ENCODE measurements at regions not wholly inside any gene's neighbourhood (a gene's known extent, or its start where the extent isn't known, plus 50 kb on each side); places are given as distances from the start of the nearest gene placed in this dataset.

DNA sequence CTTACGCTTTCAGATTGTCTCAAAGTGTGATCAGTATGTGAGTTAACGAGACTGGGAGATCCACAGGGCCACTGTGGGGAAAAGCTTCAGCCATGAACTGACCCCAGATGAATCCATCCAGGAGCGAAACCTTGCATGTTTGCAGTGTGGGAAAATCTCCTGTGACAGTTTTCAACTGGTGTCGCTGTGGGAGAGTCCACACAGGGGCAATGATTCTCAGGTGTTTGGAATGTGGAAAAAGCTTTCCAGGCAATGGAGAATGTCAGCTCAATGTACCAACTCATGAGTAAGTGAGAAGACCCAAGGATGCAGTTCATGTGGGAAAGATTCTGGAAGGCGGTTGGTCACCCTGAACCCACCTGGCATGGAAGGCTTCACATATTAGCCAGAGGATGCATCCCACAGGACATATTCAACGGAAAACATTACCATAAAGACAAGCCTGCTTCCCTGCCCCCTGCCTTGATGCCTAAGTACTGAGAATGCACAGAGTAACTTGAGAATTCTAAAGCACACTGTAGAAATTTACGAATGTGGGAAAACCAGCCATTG lies 204.1 kb upstream of the BMPER start:
- no peak for DNase-seq (ENCODE audit: low spot score)

GRCh38 chr7:33701927-33702326 lies 203.4 kb upstream of the BMPER start:
- DNase-seq (ENCODE audit: low spot score) = no peak

DNA sequence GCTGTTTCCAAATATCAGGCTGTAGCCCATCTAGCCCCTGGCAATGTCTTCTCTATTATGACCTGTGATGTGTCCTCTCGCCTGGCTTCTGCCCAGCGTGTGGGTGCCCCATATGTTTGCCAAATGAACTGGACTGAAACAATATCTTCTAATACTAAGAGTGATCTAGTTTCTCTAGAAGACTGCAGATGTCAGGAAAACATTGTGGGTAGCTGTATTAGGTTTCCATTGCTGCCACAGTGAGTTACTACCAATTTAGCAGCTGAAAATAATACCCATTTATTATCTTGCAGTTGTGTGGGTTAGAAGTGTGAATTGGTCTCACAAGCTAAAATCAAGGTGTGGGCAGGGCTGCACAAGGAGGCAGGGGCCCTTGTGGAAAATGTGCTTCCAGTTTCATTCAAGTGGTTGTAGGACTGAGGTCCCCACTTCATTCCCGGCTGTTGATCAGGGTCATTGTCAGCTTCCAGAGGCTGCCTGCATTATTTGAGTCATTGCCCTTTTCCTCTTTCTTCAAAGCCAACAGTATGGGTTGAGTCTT lies 202.8 kb upstream of the BMPER start:
- no peak for DNase-seq (ENCODE audit: low spot score)

GRCh38 chr7:33705333-33705833 lies 200.0 kb upstream of the BMPER start:
- no peak for DNase-seq (ENCODE audit: low spot score)

DNA sequence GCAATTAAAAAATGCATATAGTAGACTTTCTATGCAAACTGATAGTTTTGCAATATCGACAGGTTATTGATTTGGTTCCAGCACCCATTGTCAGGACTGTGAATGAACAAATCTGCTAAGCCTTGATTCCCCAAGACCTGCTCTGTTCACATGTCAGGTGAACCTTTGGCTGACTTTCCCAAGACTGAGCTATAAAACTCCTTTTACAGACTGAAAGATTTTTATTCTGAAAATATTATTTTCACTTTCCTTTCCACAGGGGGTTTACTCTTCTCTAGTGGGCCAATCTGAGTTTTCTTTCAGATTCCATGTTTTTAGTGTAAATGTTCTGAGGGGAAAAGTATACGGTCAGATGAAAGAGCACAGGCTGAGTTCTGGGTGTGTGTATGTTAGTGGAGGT lies 199.2 kb upstream of the BMPER start:
- no peak for DNase-seq (ENCODE audit: low spot score)

DNA sequence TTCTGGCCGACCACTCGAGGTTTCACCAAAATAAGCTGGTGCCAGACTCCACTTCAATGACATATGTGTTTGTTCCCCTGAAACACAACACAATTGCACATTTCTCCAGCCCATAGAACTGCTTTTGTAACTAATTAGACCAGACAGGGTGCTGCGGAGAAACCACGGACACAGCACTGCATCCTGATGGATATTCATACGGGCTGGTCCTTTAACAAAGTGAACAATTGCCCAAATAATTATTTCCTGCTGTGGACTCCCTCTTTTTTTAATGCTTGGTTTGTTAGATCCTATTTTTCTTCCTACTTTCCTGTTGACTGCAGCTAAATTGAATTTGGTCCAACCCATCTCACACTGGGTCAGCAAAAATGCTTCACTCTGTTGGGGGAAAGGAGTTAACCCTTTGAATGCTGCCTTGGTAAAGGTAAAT lies 198.6 kb upstream of the BMPER start:
- no peak for DNase-seq (ENCODE audit: low spot score)

- DNase-seq (ENCODE audit: low spot score) = no peak
Measured at GRCh38 chr7:33707427-33707826, 197.9 kb upstream of the BMPER start.

DNA sequence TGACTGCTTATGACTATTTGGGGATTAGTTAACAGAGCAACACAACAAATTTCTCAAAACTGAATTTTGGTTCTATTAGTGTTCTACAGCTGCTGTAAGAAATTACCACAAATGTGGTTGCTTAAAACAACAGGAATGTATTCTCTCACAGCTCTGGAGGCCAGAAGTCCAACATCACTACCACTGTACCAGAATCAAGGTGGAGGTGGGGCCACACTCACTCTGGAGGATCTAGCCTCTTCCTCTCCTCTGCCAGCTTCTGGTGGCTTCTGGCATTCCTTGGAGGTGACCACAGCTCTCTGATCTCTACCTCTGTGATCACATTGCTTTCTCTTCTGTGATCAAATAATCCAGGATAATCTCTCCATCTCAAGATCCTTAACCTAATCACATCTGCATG lies 194.7 kb upstream of the BMPER start:
- no peak for DNase-seq (ENCODE audit: low spot score)

- DNase-seq (ENCODE audit: low spot score) = no peak
Measured at GRCh38 chr7:33711231-33712019, 193.9 kb upstream of the BMPER start.

- no peak for DNase-seq (ENCODE audit: low spot score)
Measured at GRCh38 chr7:33712020-33712414, 193.3 kb upstream of the BMPER start.

- DNase-seq (ENCODE audit: low spot score) = no peak
Measured at GRCh38 chr7:33714208-33714607, 191.1 kb upstream of the BMPER start.

- DNase-seq (ENCODE audit: low spot score) = no peak
Measured at GRCh38 chr7:33716581-33717477, 188.5 kb upstream of the BMPER start.

- no peak for DNase-seq (ENCODE audit: low spot score)
Measured at GRCh38 chr7:33719059-33719581, 186.2 kb upstream of the BMPER start.

DNA sequence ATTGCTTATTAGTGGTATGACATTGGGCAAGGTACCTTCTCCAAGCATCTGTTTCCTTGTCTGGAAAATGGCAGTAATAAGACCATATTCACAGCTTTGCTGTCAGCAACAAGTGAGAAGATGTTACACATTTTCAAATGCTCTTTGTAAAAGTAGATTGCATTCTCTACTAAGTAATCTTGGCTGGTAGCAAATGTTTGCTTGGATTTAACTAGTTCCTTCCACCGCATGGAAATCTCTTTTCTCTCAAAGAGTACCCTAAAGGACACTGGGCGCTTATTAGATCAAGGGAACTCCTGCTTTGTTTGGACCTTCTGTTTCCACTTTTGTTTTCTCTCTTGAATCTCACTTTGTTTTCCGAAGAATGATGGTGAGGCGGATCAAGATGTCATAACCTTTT lies 185.2 kb upstream of the BMPER start:
- no peak for DNase-seq (ENCODE audit: low spot score)

GRCh38 chr7:33720870-33721269 lies 184.5 kb upstream of the BMPER start:
- DNase-seq (ENCODE audit: low spot score) = no peak

DNA sequence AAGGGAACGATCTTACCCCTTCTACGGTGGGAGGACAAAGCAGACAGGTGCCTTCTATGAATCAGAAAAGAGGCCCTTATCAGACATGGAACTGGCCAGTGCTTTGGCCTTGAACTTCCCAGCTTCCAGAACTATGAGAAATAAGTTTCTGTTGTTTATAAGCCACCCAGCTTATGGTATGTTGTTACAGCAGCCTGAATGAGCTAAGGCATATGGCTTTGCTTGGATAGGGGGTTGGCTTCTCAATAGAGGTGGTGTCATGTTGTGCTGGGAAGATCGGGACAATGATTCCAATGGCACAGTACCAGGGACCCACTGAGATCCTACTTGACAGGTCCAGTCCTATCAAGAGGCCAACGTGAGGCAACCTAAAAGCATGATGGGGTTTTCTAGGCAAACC lies 183.4 kb upstream of the BMPER start:
- DNase-seq (ENCODE audit: low spot score) = no peak

GRCh38 chr7:33722383-33723101 lies 182.8 kb upstream of the BMPER start:
- no peak for DNase-seq (ENCODE audit: low spot score)

- no peak for DNase-seq (ENCODE audit: low spot score)
Measured at GRCh38 chr7:33724201-33724600, 181.1 kb upstream of the BMPER start.

GRCh38 chr7:33725111-33726025 lies 180.0 kb upstream of the BMPER start:
- no peak for DNase-seq (ENCODE audit: low spot score)

GRCh38 chr7:33726582-33726981 lies 178.8 kb upstream of the BMPER start:
- DNase-seq (ENCODE audit: low spot score) = no peak

Data from hematopoietic multipotent progenitor cell treated with erythropoietin and hydrocortisone succinate and interleukin-3 and kit ligand, for 15 days (in vitro differentiated cells).